Activated naive CD4-positive, alpha-beta T cell treated with anti-CD3 and anti-CD28 coated beads, Interleukin-2, amount 50 U/mL, for 72 hours (primary cell): ENCODE measurements at regions not wholly inside any gene's neighbourhood (a gene's known extent, or its start where the extent isn't known, plus 50 kb on each side); places are given as distances from the start of the nearest gene placed in this dataset.
A peak's percentile ranks its signal among the peaks of the same experiment; 100 is the strongest.

ENCODE experiments used
- ATAC-seq, 2 donors: fragments of 150-1000 bp; cut with Tn5 transposase; 2 replicates each; pipeline ENCODE4 v1.10.0; 2021; ENCODE audit warnings: mild to moderate bottlenecking in 2 of 2, moderate library complexity in 2 of 2
- DNase-seq, 2 donors: peaks; one replicate each; pipeline ENCODE4 v3.0.0; 2021 to 2022; ENCODE audit warnings: low spot score in 2 of 2
- H3K27ac Mint-ChIP-seq, 2 donors: one replicate each; pipeline ENCODE4 v1.8.0; 2022; ENCODE audit warnings: mild to moderate bottlenecking in 2 of 2, mixed read lengths in 2 of 2
- H3K36me3 Mint-ChIP-seq, 2 donors: one replicate each; pipeline ENCODE4 v1.8.0; 2022; ENCODE audit warnings: mixed read lengths in 2 of 2
- H3K9me3 Mint-ChIP-seq, 2 donors: one replicate each; pipeline ENCODE4 v1.8.0; 2022; ENCODE audit warnings: mixed read lengths in 2 of 2

GRCh38 chr10:107689323-107689722, 524.8 kb upstream of the SORCS1 start:
- ATAC-seq (no peak), DNase-seq (no peak)
- Mint-ChIP-seq H3K27ac (no peak overlapping the region), H3K9me3 (peaks cover 10 to 38% of the 10 kb centered on the region in 2 donors), H3K36me3 (no peaks in the 10 kb centered on the region)

GRCh38 chr10:107687701-107688100, 523.2 kb upstream of the SORCS1 start:
- DNase-seq (no peak), ATAC-seq (no peak)
- H3K27ac Mint-ChIP-seq = no peak overlapping the region
- no peaks in the 10 kb centered on the region for H3K36me3 Mint-ChIP-seq
- peaks cover 11 to 33% of the 10 kb centered on the region in 2 donors for H3K9me3 Mint-ChIP-seq

- DNase-seq (no peak), ATAC-seq (no peak)
- peak overlapping the region in 1 of 2 donors; percentile 11 for H3K27ac Mint-ChIP-seq
- H3K9me3 Mint-ChIP-seq = peaks cover 11 to 30% of the 10 kb centered on the region in 2 donors
- no peaks in the 10 kb centered on the region for H3K36me3 Mint-ChIP-seq
Observed at GRCh38 chr10:107686095-107686494, 521.6 kb upstream of the SORCS1 start.

GRCh38 chr10:107671960-107672359, 507.5 kb upstream of the SORCS1 start:
- DNase-seq = no peak
- Mint-ChIP-seq H3K36me3 (no peaks in the 10 kb centered on the region), H3K27ac (no peak overlapping the region), H3K9me3 (peaks cover 6 to 18% of the 10 kb centered on the region in 2 donors)
- ATAC-seq = no peak

GRCh38 chr10:107666214-107666613, 501.7 kb upstream of the SORCS1 start:
- no peaks in the 10 kb centered on the region for H3K36me3 Mint-ChIP-seq
- no peak overlapping the region for H3K27ac Mint-ChIP-seq
- DNase-seq (no peak), ATAC-seq (no peak)
- peaks cover 19 to 26% of the 10 kb centered on the region in 2 donors for H3K9me3 Mint-ChIP-seq

- DNase-seq (no peak), ATAC-seq (no peak)
- Mint-ChIP-seq H3K36me3 (no peaks in the 10 kb centered on the region), H3K9me3 (peaks cover 19 to 22% of the 10 kb centered on the region in 2 donors), H3K27ac (no peak overlapping the region)
Observed at GRCh38 chr10:107665459-107665858, 501.0 kb upstream of the SORCS1 start.

GRCh38 chr10:107657851-107658250, 493.3 kb upstream of the SORCS1 start:
- ATAC-seq = no peak
- H3K9me3 Mint-ChIP-seq = peaks cover 8 to 22% of the 10 kb centered on the region in 2 donors

GRCh38 chr10:107656932-107657331, 492.4 kb upstream of the SORCS1 start:
- DNase-seq (no peak), ATAC-seq (no peak)
- H3K9me3 Mint-ChIP-seq = peaks cover 8 to 19% of the 10 kb centered on the region in 2 donors
- peaks cover 0 to 5% of the 10 kb centered on the region in 2 donors for H3K36me3 Mint-ChIP-seq
- no peak overlapping the region for H3K27ac Mint-ChIP-seq

More at GRCh38 chr10:107657851-107658250, 493.3 kb upstream of the SORCS1 start:
- DNase-seq = no peak
- Mint-ChIP-seq H3K36me3 (peaks cover 0 to 5% of the 10 kb centered on the region in 2 donors), H3K27ac (no peak overlapping the region)

- DNase-seq = no peak
- H3K27ac Mint-ChIP-seq = no peak overlapping the region
Observed at GRCh38 chr10:107653832-107654287, 489.4 kb upstream of the SORCS1 start.

GRCh38 chr10:107650939-107651338, 486.4 kb upstream of the SORCS1 start:
- no peaks in the 10 kb centered on the region for H3K36me3 Mint-ChIP-seq
- H3K27ac Mint-ChIP-seq = no peak overlapping the region
- H3K9me3 Mint-ChIP-seq = peaks cover 3 to 6% of the 10 kb centered on the region in 2 donors
- no peak for DNase-seq
- ATAC-seq = no peak

More at GRCh38 chr10:107653832-107654287, 489.4 kb upstream of the SORCS1 start:
- peaks cover 8 to 16% of the 10 kb centered on the region in 2 donors for H3K9me3 Mint-ChIP-seq
- no peak for ATAC-seq
- peaks cover 0 to 5% of the 10 kb centered on the region in 2 donors for H3K36me3 Mint-ChIP-seq

- DNase-seq = no peak
- Mint-ChIP-seq H3K9me3 (peaks cover 3% of the 10 kb centered on the region in 2 donors), H3K36me3 (no peaks in the 10 kb centered on the region), H3K27ac (no peak overlapping the region)
- no peak for ATAC-seq
Observed at GRCh38 chr10:107649249-107649648, 484.7 kb upstream of the SORCS1 start.

- ATAC-seq (no peak), DNase-seq (no peak)
- no peaks in the 10 kb centered on the region for H3K36me3 Mint-ChIP-seq
- H3K27ac Mint-ChIP-seq = no peak overlapping the region
- peaks cover 3 to 8% of the 10 kb centered on the region in 2 donors for H3K9me3 Mint-ChIP-seq
Observed at GRCh38 chr10:107647462-107647861, 483.0 kb upstream of the SORCS1 start.

- Mint-ChIP-seq H3K9me3 (peaks cover 10 to 20% of the 10 kb centered on the region in 2 donors), H3K27ac (no peak overlapping the region), H3K36me3 (peaks cover 0 to 7% of the 10 kb centered on the region in 2 donors)
- no peak for ATAC-seq
- no peak for DNase-seq
Observed at GRCh38 chr10:107631876-107632275, 467.4 kb upstream of the SORCS1 start.

GRCh38 chr10:107626862-107627261, 462.4 kb upstream of the SORCS1 start:
- Mint-ChIP-seq H3K36me3 (no peaks in the 10 kb centered on the region), H3K27ac (no peak overlapping the region), H3K9me3 (peaks cover 0 to 6% of the 10 kb centered on the region in 2 donors)
- ATAC-seq (no peak), DNase-seq (no peak)

GRCh38 chr10:107623292-107623691, 458.8 kb upstream of the SORCS1 start:
- no peak for ATAC-seq
- Mint-ChIP-seq H3K9me3 (peaks cover 0 to 13% of the 10 kb centered on the region in 2 donors), H3K27ac (no peak overlapping the region), H3K36me3 (no peaks in the 10 kb centered on the region)
- DNase-seq = no peak

GRCh38 chr10:107619139-107619538, 454.6 kb upstream of the SORCS1 start:
- Mint-ChIP-seq H3K9me3 (peaks cover 6 to 14% of the 10 kb centered on the region in 2 donors), H3K27ac (no peak overlapping the region), H3K36me3 (no peaks in the 10 kb centered on the region)
- no peak for ATAC-seq
- no peak for DNase-seq

- peaks cover 6 to 12% of the 10 kb centered on the region in 2 donors for H3K9me3 Mint-ChIP-seq
- no peaks in the 10 kb centered on the region for H3K36me3 Mint-ChIP-seq
- DNase-seq (no peak), ATAC-seq (no peak)
- no peak overlapping the region for H3K27ac Mint-ChIP-seq
Observed at GRCh38 chr10:107618504-107618994, 454.0 kb upstream of the SORCS1 start.
